Transverse colon (tissue), 4 donors: ENCODE measurements at regions not wholly inside any gene's neighbourhood (a gene's known extent, or its start where the extent isn't known, plus 50 kb on each side); places are given as distances from the start of the nearest gene placed in this dataset.

Source experiments
- POLR2A ChIP-seq: fragments of 450-650 bp; IDR thresholded peaks from one replicate; pipeline ENCODE4 v1.6.1; 2016; ENCODE audit warnings: antibody characterized with exemption, mild to moderate bottlenecking, moderate library complexity
- POLR2AphosphoS5 ChIP-seq, 3 donors: sonication (generic); formaldehyde crosslinking; IDR thresholded peaks; one replicate each; pipeline ENCODE4 v1.6.1; 2016; ENCODE audit warnings: antibody characterized with exemption in 3 of 3
- TF ChIP-seq, protein P1 (sequence below), 5 experiments: fragments of 200-600 bp in 3 of 5; fragments of 450-650 bp in 2 of 5; sonication (generic) in 3 of 5; IDR thresholded peaks; 1 replicate in 2 of 5; 2 replicates in 3 of 5; pipeline ENCODE4 v1.5.1; 2016 to 2017; ENCODE audit warnings: antibody characterized with exemption in 5 of 5, inconsistent platforms in 3 of 5, mild to moderate bottlenecking in 2 of 5, moderate library complexity in 1 of 5

DNA sequence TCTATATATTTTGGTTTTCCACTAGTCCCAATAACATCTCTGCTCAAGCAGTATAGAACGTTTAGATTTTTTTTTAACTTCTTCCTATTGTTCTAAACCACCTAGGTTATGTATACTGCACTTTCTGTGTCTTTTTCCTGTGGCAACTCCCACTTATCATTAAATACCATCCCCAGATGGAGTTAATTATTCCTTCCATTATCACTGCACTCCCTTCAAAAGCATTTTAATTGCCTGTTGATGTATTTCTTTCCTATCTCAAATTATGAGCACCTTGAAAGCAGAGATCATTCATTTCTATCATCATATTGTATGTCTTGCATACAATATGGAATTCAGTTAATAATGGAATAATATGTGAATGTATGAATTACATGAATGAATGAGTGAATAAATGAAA lies 148.0 kb downstream of the HGF start:
- TF ChIP-seq, protein P1, sequence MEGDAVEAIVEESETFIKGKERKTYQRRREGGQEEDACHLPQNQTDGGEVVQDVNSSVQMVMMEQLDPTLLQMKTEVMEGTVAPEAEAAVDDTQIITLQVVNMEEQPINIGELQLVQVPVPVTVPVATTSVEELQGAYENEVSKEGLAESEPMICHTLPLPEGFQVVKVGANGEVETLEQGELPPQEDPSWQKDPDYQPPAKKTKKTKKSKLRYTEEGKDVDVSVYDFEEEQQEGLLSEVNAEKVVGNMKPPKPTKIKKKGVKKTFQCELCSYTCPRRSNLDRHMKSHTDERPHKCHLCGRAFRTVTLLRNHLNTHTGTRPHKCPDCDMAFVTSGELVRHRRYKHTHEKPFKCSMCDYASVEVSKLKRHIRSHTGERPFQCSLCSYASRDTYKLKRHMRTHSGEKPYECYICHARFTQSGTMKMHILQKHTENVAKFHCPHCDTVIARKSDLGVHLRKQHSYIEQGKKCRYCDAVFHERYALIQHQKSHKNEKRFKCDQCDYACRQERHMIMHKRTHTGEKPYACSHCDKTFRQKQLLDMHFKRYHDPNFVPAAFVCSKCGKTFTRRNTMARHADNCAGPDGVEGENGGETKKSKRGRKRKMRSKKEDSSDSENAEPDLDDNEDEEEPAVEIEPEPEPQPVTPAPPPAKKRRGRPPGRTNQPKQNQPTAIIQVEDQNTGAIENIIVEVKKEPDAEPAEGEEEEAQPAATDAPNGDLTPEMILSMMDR (IDR thresholded peaks at IDR 0.05): no peak
- TF ChIP-seq POLR2A (no peak), POLR2AphosphoS5 (IDR thresholded peaks at IDR 0.05) (no peak)
